Putamen (tissue), 1 donor: ENCODE measurements at regions not wholly inside any gene's neighbourhood (a gene's known extent, or its start where the extent isn't known, plus 50 kb on each side); places are given as distances from the start of the nearest gene placed in this dataset.
"Not testable (repeated sequence)": the region's sequence is repeated elsewhere in the genome, so short reads cannot be mapped to it uniquely, and the experiment has no call there.

Experiments used
- DNase-seq: peaks from one replicate; pipeline ENCODE4 v3.0.0-alpha.2; 2016; ENCODE audit warnings: low spot score

- DNase-seq: not testable (repeated sequence)
These were observed 399.7 kb downstream of the CAAP1 start for GRCh38 chr9:26492608-26493521.

GRCh38 chr9:26491922-26492607, 400.5 kb downstream of the CAAP1 start:
- DNase-seq: not testable (repeated sequence)

DNA sequence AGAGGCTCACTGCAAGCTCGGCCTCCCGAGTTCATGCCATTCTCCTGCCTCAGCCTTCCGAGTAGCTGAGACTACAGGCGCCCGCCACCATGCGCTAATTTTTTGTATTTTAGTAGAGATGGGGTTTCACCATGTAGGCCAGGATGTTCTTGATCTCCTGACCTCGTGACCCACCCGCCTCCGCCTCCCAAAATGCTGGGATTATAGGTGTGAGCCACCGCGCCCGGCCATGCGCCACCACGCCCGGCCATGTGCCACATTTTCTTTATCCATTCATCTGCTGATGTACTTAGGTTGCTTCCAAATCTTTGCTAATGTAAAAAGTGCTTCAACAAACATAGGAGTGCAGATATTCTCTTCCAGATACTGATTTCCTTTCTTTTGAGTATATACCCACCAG, 408.6 kb downstream of the CAAP1 start:
- no peak for DNase-seq

DNA sequence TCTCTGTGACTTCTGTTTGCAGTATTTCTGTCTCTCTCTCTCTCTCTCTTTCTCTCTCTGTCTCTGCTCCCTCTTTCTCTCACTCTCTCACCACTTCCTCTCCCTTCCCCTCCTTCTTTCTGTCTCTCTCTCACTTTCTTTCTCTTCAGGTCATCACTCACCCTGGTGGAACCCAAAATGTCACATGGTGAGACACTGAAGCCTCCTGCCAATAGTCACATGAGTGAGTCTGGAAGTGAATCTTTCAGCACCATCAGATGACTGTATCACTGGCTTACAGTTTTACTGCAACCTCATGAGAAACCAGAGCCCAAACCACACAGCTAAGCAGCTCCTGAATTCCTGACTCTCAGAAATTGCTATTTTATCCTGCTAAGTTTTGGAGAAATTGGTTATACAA, 414.6 kb downstream of the CAAP1 start:
- DNase-seq: no peak

DNA sequence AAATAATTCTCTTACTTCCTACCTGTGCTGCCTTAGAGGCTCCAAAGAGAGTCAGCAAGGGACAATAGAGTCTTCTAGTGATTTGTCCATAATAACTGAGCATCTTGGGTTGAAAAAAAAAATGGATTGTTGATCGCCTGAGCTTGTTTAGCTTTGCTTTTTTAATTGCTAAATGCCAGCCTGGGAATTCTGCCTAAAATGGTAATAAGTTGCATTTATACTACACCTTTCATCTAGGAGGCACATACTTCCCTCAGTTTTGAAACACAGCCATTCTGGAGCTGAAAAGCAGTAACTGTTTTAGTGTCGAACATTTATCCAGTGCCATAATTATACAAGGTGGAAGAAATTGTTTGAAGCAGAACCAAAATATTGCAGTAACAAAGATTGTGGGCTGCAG, 421.3 kb downstream of the CAAP1 start:
- peak; percentile 26 for DNase-seq

GRCh38 chr9:26470284-26470683, 422.3 kb downstream of the CAAP1 start:
- no peak for DNase-seq

DNA sequence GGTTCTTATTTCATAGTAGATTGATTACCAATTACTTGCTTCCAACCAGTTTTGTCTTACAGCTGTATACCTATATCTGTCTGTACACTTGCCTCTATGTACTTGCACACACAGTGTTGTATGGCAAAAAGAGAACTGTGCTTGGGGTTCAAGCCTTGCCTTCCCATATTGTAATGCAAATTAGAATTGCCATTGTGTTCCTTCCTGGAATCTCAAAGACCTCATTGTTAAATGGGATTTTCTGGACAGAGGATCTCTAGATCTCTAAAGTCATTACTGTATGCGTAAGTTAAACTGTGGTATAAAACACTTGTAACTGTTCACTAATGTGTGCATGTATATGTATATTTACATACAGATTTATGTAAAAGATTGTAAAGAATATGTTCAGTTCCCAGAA, 428.8 kb downstream of the CAAP1 start:
- DNase-seq: no peak

DNA sequence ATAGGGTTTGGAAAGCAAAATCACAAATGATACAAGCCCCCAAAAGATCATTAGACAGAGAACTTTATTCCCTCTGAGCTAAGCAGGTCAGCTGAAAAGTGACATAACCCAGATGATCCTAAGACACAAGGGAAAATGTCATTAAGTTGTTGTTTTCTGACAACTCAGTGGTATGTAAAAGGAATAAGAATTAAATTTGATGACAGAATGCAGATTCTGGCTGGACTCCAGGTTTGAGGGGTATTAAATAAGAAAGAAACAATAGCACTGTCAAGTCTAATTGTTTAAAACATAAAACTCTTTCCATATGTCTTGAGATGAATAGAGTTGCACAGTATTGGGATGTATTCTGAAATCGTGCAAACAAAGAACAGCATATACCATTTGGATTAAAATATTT, 429.9 kb downstream of the CAAP1 start:
- DNase-seq: no peak

DNA sequence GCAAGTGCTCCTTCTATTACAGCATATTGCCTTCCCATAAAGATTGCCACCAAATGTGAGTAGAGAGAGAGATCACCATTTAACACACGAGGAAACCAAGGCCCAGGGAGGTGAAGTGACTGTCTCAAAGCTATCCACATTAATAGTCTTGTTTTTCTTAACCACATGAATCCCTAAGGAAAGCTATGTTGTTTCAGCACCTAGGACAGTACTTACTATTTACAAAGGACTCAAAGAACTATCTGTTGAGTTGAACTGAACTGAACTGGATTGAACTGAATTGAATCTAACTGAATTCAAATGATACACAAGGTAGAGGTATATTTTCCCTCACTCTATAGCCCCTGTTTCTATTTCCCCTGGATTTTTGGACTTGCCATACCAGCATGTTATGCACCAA, 430.4 kb downstream of the CAAP1 start:
- DNase-seq: no peak

DNA sequence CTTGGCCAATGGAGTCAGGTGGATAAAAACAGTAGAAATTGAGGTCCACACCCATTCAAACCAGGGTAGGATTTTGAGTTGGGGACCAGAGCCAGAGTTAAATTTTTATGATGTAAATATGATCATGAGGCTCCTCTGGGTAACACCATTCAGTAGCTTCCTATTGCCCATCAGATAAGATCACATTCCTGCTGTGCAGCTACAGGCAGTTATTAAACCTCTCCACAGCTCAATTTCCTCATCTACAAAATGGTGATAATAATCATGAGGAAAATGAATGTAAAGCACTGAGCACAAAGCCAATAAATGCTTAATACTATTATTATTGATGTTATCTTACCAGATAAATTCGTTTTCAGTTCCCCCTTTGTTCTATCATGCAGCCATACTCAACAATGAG, 432.0 kb downstream of the CAAP1 start:
- DNase-seq: no peak

GRCh38 chr9:26459959-26460358, 432.6 kb downstream of the CAAP1 start:
- no peak for DNase-seq

GRCh38 chr9:26458054-26458453, 434.5 kb downstream of the CAAP1 start:
- no peak for DNase-seq

- no peak for DNase-seq
These were observed 435.5 kb downstream of the CAAP1 start for GRCh38 chr9:26457151-26457550.

GRCh38 chr9:26439061-26439624, 453.5 kb downstream of the CAAP1 start:
- DNase-seq: no peak

DNA sequence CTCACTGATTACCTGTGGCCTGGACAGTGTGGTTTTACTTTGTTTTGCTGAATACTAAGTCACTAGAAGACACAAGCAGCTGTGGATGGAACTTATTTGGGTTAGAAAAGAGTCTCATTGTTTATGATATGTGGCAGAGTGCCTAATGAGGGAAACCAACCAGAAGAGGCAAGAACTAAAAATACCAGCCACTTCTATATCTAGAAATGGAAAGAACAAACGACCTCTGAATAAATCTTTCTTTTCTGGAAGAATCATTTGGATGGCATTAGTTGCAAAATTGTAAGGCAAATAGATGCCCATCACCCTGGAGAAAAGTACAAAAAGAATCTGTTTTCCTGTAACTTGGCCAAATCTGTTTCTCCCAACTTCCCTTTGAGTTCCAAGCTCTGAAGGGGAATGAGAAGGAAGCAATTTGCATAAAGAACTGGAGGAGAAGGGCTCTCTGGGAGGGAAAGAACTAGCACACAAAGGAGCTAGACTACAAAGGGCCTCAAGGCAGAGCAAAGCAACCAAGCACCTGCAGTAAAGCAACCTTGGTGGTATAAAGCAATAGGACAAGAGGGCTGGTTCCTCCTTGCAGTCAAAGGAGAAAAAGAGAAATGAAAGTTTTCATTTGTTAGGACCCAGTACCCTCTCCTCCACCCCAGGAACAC, 455.4 kb downstream of the CAAP1 start:
- peak; percentile 52 for DNase-seq

DNA sequence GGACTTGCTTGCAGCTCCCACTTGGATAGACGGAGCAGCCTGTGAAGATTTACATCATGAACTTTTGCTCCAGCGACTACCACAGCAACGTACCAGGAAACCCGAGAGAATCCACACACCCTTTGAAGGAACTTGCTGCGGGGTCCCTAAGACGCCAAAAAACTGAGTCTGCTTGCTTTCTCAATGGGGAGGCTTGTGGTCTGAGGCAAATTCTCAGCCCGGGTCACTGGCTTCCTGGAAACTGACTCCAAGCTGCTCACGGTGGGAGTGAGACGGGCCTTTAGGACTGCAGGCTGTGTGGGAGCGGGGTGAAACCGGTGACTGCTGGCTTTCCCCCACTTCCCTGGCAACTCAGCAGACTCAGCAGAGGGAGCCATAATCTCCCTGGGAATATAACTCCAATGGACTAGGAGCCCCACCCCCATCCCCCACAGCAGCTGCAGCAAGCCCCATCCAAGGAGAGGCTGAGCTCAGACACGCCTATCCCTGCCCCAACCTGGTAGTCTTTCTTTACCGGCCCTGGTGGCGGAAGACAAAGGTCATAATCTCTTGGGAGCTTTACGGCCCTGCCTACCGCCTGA, 466.0 kb downstream of the CAAP1 start:
- DNase-seq: no peak

DNA sequence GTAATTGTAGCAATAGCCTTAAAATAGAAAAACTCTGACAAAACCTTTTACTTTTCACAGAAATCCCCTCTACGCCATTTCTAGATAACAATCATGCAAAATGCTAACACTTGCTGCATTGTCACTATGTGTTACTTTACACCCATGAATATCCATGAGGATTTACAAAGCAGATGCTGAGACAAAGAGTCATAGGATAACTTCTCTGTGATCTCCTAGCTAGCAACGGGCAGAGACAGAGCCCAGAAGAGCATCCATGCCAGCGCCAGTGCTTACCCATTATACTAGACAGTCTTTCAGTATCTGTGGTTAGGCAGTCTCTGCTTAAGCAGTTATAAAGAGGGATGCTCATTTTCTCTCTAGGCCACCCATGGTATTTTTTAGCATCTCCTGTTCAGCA, 474.1 kb downstream of the CAAP1 start:
- DNase-seq: no peak

- no peak for DNase-seq
These were observed 477.1 kb downstream of the CAAP1 start for GRCh38 chr9:26415528-26415927.

GRCh38 chr9:26413611-26414010, 479.0 kb downstream of the CAAP1 start:
- no peak for DNase-seq

- no peak for DNase-seq
These were observed 480.2 kb downstream of the CAAP1 start for GRCh38 chr9:26412446-26412845.

DNA sequence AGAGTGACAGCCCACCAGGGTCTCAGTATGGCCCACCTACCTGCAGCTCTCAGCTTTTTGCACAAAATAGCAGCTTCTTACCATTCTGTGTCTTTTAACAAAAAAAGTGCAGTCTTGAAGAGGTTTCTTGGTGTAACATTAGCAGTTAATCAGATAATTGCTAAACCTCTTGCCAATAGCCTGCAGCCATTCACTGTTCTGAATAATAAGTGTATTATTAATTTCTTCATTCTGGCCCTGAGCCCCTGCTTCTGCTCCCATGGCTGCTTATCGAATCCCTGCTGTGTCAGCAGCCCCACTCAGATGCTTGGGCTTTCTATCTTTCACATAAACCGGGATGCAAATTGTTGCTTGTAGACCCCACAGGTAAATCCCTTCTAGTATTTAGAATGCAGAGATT, 485.9 kb downstream of the CAAP1 start:
- no peak for DNase-seq

- no peak for DNase-seq
These were observed 493.0 kb downstream of the CAAP1 start for GRCh38 chr9:26399556-26399955.
